Parathyroid adenoma (tissue), 2 donors: ENCODE measurements at regions not wholly inside any gene's neighbourhood (a gene's known extent, or its start where the extent isn't known, plus 50 kb on each side); places are given as distances from the start of the nearest gene placed in this dataset.
"Not testable (repeated sequence)": the region's sequence is repeated elsewhere in the genome, so short reads cannot be mapped to it uniquely, and the experiment has no call there.

Experiments used
- H2AFZ ChIP-seq: fragments of 300-600 bp; sonication (generic); one replicate; pipeline ENCODE4 v1.7.0; 2017; ENCODE audit warnings: antibody characterized with exemption, mild to moderate bottlenecking
- H3K27ac ChIP-seq: fragments of 300-600 bp; sonication (generic); one replicate; pipeline ENCODE4 v1.7.0; 2017
- H3K27me3 ChIP-seq: fragments of 300-600 bp; sonication (generic); one replicate; pipeline ENCODE4 v1.7.0; 2017; ENCODE audit warnings: low read length; ENCODE audit not compliant: control insufficient read depth, insufficient read depth
- H3K36me3 ChIP-seq: fragments of 300-600 bp; sonication (generic); one replicate; pipeline ENCODE4 v1.7.0; 2017; ENCODE audit warnings: low read length; ENCODE audit not compliant: control insufficient read depth, insufficient read depth
- H3K4me1 ChIP-seq: fragments of 300-600 bp; sonication (generic); one replicate; pipeline ENCODE4 v1.7.0; 2017; ENCODE audit warnings: control low read depth
- H3K4me2 ChIP-seq: fragments of 300-600 bp; sonication (generic); one replicate; pipeline ENCODE4 v1.7.0; 2017; ENCODE audit warnings: low read length
- H3K4me3 ChIP-seq: fragments of 300-600 bp; sonication (generic); one replicate; pipeline ENCODE4 v1.7.0; 2017; ENCODE audit warnings: low read depth, low read length
- H3K79me2 ChIP-seq: fragments of 300-600 bp; sonication (generic); one replicate; pipeline ENCODE4 v1.7.0; 2017; ENCODE audit warnings: control low read depth
- H3K9ac ChIP-seq: fragments of 300-600 bp; sonication (generic); one replicate; pipeline ENCODE4 v1.7.0; 2017; ENCODE audit warnings: mild to moderate bottlenecking
- H3K9me3 ChIP-seq: fragments of 300-600 bp; sonication (generic); one replicate; pipeline ENCODE4 v1.7.0; 2017; ENCODE audit warnings: low read length; ENCODE audit not compliant: control insufficient read depth
- TF ChIP-seq, protein P1 (sequence below): fragments of 300-600 bp; sonication (generic); IDR thresholded peaks from one replicate; pipeline ENCODE4 v1.7.0; 2017; ENCODE audit warnings: antibody characterized with exemption, mild to moderate bottlenecking
- donor health status: primary hyperparathyroidism.

DNA sequence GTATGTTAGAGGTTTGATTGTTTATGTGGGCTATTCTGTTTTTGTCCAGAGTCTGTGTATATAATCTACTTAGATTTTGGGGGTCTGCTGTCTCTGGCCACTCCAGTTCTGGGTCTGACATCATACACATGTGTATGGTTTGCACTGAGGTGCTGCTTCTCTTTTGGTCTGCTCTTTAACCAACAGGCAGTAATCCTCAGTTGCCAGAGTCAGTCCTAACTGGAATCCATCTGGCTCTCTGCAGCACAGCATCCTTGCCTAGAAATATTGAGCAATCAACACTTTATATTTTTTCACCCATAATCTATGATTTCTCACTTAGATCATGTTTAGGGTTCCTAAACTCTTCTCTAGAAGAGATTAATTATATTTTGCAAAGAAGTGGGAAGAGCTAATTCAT lies 98.3 kb upstream of the SFRP2 start:
- Histone ChIP-seq H3K9ac (no peak overlapping the region), H3K9me3 (no peaks in the 10 kb centered on the region), H3K4me3 (no peak overlapping the region), H3K79me2 (no peaks in the 10 kb centered on the region), H3K27me3 (no peaks in the 10 kb centered on the region), H3K4me1 (no peaks in the 10 kb centered on the region), H3K36me3 (no peaks in the 10 kb centered on the region), H2AFZ (no peak overlapping the region), H3K27ac (no peak overlapping the region), H3K4me2 (no peak overlapping the region)
- TF ChIP-seq, protein P1, sequence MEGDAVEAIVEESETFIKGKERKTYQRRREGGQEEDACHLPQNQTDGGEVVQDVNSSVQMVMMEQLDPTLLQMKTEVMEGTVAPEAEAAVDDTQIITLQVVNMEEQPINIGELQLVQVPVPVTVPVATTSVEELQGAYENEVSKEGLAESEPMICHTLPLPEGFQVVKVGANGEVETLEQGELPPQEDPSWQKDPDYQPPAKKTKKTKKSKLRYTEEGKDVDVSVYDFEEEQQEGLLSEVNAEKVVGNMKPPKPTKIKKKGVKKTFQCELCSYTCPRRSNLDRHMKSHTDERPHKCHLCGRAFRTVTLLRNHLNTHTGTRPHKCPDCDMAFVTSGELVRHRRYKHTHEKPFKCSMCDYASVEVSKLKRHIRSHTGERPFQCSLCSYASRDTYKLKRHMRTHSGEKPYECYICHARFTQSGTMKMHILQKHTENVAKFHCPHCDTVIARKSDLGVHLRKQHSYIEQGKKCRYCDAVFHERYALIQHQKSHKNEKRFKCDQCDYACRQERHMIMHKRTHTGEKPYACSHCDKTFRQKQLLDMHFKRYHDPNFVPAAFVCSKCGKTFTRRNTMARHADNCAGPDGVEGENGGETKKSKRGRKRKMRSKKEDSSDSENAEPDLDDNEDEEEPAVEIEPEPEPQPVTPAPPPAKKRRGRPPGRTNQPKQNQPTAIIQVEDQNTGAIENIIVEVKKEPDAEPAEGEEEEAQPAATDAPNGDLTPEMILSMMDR = no peak

DNA sequence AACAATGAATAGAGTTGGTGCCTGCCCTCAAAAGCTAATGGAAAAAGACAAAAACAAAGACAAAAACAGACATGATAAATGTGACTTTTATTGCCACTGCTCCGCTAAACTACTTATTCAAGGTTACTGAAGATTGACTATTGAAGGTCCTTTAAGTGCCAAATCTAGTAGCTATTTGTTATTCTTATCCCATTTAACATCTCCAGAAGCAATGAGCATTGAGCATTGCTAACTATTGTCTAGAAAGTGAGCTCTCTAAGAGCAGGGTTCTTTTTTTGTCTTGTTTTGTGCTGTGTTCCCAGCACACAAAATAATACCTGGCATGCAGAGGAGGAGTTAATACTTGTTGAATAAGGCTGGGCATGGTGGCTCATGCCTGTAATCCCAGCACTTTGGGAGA lies 95.4 kb upstream of the SFRP2 start:
- Histone ChIP-seq H3K4me1 (no peaks in the 10 kb centered on the region), H3K9me3 (no peaks in the 10 kb centered on the region), H3K79me2 (no peaks in the 10 kb centered on the region), H3K4me3 (no peak overlapping the region), H3K27me3 (no peaks in the 10 kb centered on the region), H2AFZ (no peak overlapping the region), H3K9ac (no peak overlapping the region), H3K36me3 (no peaks in the 10 kb centered on the region), H3K4me2 (no peak overlapping the region), H3K27ac (no peak overlapping the region)
- TF ChIP-seq, protein P1 = no peak

DNA sequence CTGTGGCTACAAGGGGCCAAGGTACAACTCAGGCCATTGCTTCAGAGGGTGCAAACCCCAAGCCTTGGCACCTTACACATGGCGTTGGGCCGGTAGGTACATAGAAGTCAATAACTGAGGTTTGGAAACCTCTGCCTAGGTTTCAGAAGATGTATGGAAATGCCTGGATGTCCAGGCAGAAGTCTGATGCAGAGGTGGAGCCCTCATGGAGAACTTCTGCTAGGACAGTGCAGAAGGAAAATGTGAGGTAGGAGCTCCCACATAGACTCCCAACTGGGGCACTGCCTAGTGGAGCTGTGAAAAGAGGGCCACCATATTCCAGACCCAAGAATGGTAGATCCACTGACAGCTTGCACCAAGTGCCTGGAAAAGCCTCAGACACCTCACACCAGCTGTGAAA lies 92.1 kb upstream of the SFRP2 start:
- Histone ChIP-seq H3K9ac (no peak overlapping the region), H3K4me3 (no peak overlapping the region)
- TF ChIP-seq, protein P1 = no peak

DNA sequence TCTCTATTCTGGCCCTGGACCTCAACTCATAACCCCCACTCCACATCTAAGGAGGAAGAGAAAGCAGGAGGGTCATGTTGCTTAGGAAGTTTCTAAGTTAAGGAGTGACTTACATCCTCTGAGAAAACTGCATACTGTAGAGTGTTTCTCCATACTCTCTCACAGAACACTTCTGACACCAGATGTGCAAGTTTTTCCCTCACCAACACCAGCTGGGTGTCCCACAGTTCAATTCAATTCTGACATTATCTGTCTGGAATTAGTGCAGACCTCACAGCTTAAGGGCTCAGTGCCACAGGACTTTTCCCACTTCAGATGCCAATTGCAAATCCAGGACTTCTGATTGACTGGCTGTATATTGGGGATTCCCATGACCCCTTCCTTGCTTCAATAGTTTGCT lies 89.0 kb upstream of the SFRP2 start:
- H3K27ac ChIP-seq = no peak overlapping the region
- no peaks in the 10 kb centered on the region for H3K27me3 ChIP-seq
- H3K36me3 ChIP-seq = no peaks in the 10 kb centered on the region
- H3K79me2 ChIP-seq = no peaks in the 10 kb centered on the region
- no peak overlapping the region for H3K9ac ChIP-seq
- TF ChIP-seq, protein P1 = no peak
- no peak overlapping the region for H3K4me3 ChIP-seq
- no peak overlapping the region for H2AFZ ChIP-seq
- no peak overlapping the region for H3K4me2 ChIP-seq
- no peaks in the 10 kb centered on the region for H3K4me1 ChIP-seq
- no peaks in the 10 kb centered on the region for H3K9me3 ChIP-seq

More for the DNA sequence above, 92.1 kb upstream of the SFRP2 start:
- Histone ChIP-seq H3K36me3 (no peaks in the 10 kb centered on the region), H3K9me3 (no peaks in the 10 kb centered on the region), H3K4me1 (no peaks in the 10 kb centered on the region), H3K4me2 (no peak overlapping the region), H3K27me3 (no peaks in the 10 kb centered on the region), H3K79me2 (no peaks in the 10 kb centered on the region), H3K27ac (no peak overlapping the region), H2AFZ (no peak overlapping the region)

DNA sequence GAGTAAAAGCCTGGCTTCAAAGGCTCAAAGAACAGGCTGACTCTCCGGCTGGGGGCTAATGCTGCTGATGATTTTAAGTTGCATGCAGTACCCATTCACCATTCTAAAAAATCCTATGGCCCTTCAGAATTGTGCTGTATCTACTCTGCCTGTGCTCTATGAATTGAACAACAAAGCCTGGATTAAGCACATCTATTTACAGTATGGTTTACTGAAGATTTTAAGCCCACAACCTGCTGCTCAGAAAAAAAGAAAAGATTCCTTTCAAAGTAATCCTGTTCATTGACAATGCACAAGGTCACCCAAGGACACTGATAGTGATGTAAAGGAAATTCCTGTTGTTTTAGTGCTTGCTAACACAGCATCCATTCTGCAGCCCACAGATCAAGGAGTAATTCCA lies 84.9 kb upstream of the SFRP2 start:
- Histone ChIP-seq H3K36me3 (no peaks in the 10 kb centered on the region), H3K4me1 (no peaks in the 10 kb centered on the region), H3K4me2 (no peak overlapping the region), H3K27ac (no peak overlapping the region), H3K79me2 (no peaks in the 10 kb centered on the region), H3K9ac (no peak overlapping the region), H3K27me3 (no peaks in the 10 kb centered on the region), H2AFZ (no peak overlapping the region), H3K4me3 (no peak overlapping the region), H3K9me3 (no peaks in the 10 kb centered on the region)
- TF ChIP-seq, protein P1 = no peak

DNA sequence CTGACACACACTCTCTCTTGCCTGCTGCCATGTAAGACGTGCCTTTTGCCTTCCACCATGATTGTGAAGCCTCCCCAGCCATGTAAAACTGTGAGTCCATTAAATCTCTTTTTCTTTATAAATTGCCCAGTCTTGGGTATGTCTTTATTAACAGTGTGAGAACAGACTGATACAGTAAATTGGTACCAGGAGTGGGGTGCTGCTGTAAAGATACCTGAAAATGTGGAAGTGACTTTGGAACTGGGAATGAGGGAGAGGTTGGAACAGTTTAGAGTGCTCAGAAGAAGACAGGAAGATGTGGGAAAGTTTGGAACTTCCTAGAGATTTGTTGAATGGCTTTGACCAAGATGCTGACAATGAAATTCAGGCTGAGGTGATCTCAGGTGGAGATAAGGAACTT lies 77.9 kb upstream of the SFRP2 start:
- not testable (repeated sequence) for H3K9ac ChIP-seq, H3K4me2 ChIP-seq, H3K4me1 ChIP-seq, H3K27ac ChIP-seq, H3K4me3 ChIP-seq, H3K36me3 ChIP-seq, H3K9me3 ChIP-seq, H2AFZ ChIP-seq, H3K79me2 ChIP-seq, H3K27me3 ChIP-seq
